ENCODE measurements at regions not wholly inside any gene's neighbourhood (a gene's known extent, or its start where the extent isn't known, plus 50 kb on each side); places are given as distances from the start of the nearest gene placed in this dataset.

DNA sequence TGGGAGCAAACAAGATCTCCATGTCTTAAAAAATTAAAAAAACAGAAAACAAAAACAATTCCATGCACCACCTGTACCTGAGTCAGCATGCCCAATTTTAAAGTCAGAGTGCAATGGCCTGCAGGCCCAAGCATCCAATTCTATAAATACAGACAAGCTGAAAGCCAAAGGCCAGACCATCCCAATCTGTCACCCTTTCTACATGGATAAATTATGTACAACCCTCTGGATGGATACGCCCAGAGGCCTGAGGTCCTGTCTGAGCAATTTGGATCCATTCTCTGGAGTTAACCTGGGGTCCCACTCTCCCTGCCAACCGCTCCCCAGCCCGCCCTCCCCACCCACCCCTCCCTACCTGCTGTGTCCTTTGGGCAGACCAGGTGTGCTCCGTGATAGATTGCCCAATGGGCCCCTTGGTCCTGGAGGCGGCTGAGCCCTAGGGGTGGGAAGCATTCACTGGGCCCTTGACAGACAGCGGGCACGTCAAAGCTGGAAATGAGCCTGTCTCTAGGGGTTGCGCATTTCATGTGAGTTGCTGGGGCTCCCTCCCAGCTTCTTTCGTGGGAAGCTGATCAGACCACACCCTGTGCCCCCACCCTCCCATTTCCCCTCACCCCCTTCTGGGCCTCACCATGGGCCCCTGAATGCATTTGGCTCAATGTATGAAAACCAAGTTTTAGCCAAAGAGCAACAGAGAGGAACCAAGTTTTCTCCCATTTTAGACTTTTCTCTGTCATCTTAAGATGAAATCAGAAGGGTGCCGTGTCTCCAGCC lies 171.3 kb downstream of the BCL11B start:
- ATAC-seq (no peak), DNase-seq (no peak)
- intact Hi-C loops (cut with DNase I) = no loop called here

- intact Hi-C loops (cut with DNase I) = no loop called here
- DNase-seq (no peak), ATAC-seq (no peak)
Measured at GRCh38 chr14:99101855-99102461, 170.0 kb downstream of the BCL11B start.

DNA sequence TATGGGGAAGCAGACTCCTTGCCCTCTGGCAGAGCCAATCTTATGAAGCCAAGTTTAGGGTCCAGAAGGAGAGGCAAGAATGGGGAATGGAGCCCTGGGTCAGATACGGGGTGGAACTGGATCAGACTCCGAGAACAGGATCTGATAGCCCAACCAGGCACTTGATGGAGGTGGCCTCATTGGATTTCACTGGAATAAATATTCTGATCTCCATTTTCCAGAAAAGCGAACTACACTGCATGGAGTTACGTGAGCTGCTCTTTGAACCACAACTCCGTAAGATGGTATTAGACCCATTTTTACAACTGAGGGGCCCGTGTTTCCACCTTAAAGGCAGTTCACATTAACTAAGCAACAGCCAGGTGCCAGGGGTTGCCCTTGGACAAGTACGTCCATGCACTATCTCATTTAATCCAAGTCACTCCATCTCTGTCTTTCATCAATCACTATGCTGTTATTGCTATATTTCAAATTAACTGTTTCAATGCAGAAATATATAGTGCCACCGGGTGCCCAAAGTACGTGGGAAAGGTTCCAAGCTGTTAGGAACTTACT lies 155.2 kb downstream of the BCL11B start:
- no peak for DNase-seq
- intact Hi-C loops (cut with DNase I) = no loop called here
- ATAC-seq = no peak

DNA sequence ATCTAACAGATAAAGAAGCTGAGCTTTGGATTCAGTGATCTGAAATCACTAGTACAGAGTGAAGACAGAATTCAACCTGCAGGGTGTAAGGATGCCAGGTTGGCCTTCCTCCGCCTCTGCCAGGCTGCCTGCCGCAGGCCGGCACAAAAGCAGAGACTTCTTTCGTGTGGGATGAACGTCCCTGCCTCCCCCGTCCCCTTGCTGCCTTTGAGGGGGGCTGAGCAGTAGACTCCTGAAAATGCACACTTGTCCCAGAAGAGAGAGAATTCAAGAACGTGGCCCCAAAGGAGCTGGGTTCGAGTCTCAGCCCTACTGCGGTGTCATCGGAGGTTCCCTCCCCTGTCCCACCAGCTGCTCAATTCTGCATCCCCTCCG lies 154.3 kb downstream of the BCL11B start:
- intact Hi-C loops (cut with DNase I) = no loop called here
- ATAC-seq (no peak), DNase-seq (no peak)

DNA sequence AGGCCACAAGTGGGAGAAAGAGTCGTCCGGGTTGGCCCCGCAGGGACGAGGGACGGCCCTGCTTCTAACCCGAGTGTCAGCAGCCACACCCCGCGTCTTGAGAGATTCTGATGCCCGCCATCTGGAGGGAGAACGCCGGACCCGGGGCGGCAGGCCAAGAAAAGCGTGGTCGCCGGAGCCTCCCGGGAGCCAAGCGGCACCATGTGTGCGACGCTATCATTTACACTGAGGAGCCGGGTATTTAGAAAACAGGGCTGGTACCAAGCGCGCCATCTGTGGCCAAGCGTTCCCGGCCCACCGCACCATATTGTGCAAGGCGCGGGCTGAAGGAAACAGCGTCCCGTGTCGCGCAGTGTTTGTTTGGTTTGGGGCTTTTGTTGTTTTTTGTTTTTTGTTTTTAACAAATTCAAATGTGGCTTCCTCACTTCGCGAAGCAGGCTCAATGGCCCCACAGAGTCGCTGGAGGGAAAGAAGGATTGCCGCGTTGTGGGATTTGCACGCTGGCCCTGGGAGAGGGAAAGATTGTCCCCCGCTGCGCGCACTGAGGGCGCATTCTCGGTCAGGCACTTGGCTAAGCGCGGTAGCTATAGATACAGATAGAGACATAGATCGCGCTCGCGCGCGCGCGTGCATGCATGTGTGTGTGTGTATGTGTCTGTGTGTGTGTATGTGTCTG lies 153.8 kb downstream of the BCL11B start:
- intact Hi-C loops (cut with DNase I) = no loop called here
- ATAC-seq = no peak
- no peak for DNase-seq

GRCh38 chr14:99118946-99119345 lies 153.1 kb downstream of the BCL11B start:
- DNase-seq (no peak), ATAC-seq (no peak)
- intact Hi-C loops (cut with DNase I) = no loop called here

Measured in left cardiac atrium (tissue), 4 donors.